ENCODE measurements at regions not wholly inside any gene's neighbourhood (a gene's known extent, or its start where the extent isn't known, plus 50 kb on each side); places are given as distances from the start of the nearest gene placed in this dataset.
A peak's percentile ranks its signal among the peaks of the same experiment; 100 is the strongest.

GRCh38 chr4:100970414-100970813, 376.9 kb downstream of the PPP3CA start:
- DNase-seq = no peak

GRCh38 chr4:100969925-100970324, 377.4 kb downstream of the PPP3CA start:
- DNase-seq = no peak

- DNase-seq = no peak
These were observed 379.3 kb downstream of the PPP3CA start for GRCh38 chr4:100968046-100968445.

GRCh38 chr4:100963627-100964026, 383.7 kb downstream of the PPP3CA start:
- no peak for DNase-seq

GRCh38 chr4:100962698-100963097, 384.6 kb downstream of the PPP3CA start:
- DNase-seq = peak; percentile 42

- DNase-seq = no peak
These were observed 387.1 kb downstream of the PPP3CA start for GRCh38 chr4:100960232-100960631.

GRCh38 chr4:100954046-100954445, 393.3 kb downstream of the PPP3CA start:
- no peak for DNase-seq

GRCh38 chr4:100953616-100954015, 393.7 kb downstream of the PPP3CA start:
- no peak for DNase-seq

- no peak for DNase-seq
These were observed 394.7 kb downstream of the PPP3CA start for GRCh38 chr4:100952590-100952989.

GRCh38 chr4:100949350-100949935, 397.9 kb downstream of the PPP3CA start:
- no peak for DNase-seq

- no peak for DNase-seq
These were observed 398.4 kb downstream of the PPP3CA start for GRCh38 chr4:100948911-100949310.

GRCh38 chr4:100945789-100946188, 401.5 kb downstream of the PPP3CA start:
- DNase-seq = no peak

GRCh38 chr4:100938698-100939097, 408.6 kb downstream of the PPP3CA start:
- DNase-seq = no peak

GRCh38 chr4:100936661-100937375, 410.5 kb downstream of the PPP3CA start:
- DNase-seq = no peak

GRCh38 chr4:100935090-100935489, 412.2 kb downstream of the PPP3CA start:
- no peak for DNase-seq

GRCh38 chr4:100933628-100934027, 413.7 kb downstream of the PPP3CA start:
- no peak for DNase-seq

GRCh38 chr4:100929758-100930157, 411.9 kb upstream of the EMCN start:
- no peak for DNase-seq

GRCh38 chr4:100929135-100929534, 411.3 kb upstream of the EMCN start:
- no peak for DNase-seq

- no peak for DNase-seq
These were observed 408.4 kb upstream of the EMCN start for GRCh38 chr4:100926039-100926717.

GRCh38 chr4:100913685-100914084, 395.9 kb upstream of the EMCN start:
- no peak for DNase-seq

GRCh38 chr4:100908540-100908939, 390.7 kb upstream of the EMCN start:
- no peak for DNase-seq

GRCh38 chr4:100907465-100908454, 389.9 kb upstream of the EMCN start:
- no peak for DNase-seq

- DNase-seq = no peak
These were observed 389.2 kb upstream of the EMCN start for GRCh38 chr4:100906973-100907372.
